CD4-positive, alpha-beta T cell treated with Interleukin-17A for 1 hour (primary cell): ENCODE measurements at regions not wholly inside any gene's neighbourhood (a gene's known extent, or its start where the extent isn't known, plus 50 kb on each side); places are given as distances from the start of the nearest gene placed in this dataset.

Experiments
- DNase-seq: peaks from one replicate; pipeline ENCODE4 v3.0.0-alpha.2; 2020

DNA sequence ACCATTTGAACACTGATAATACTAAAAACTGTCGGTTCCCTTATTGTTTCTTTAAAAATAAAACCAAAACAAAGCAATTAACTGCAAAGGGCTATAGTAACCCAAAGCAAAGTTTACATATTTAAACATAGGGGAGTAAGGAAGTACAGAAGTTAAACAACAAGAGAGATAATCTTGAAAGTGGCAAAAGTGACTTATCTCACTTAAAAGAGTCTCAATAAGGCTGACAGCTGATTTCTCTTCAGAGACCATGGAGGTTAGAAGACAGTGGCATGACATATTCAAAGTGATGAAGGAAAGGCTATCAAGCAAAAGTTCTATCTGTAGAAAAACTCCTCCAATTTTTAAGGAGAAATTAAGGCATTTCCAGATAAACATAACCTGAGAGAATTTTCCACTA, 233.5 kb upstream of the HDAC9 start:
- DNase-seq: no peak

DNA sequence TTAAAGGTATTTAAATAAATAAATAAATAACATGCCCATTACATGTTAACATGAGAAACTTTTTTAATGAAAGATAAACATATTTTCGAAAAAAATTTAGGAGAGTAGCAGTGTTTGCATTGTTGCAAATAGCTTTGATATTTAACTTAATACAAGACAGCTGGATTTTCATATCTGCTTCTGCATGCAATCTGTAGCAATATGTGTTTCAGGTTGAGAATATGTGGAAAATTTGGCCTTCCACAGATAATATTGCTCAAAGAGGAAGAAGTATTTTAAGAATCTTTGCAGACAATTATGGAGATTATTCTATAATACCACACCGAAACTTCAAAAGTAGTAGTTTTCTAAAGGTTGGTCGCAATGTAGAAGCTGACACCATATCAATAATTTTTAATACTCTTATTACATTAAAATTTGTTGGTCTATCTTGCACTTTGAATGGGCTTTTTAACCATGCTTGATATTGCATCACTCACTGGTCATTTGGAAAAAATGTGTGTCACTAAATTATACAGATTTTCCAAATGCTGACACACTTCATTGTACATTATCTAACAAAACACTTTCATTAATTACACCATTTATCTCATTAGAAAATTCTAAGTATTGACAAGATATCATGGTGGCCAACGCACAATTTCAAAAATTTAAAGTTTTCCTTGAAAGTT, 229.8 kb upstream of the HDAC9 start:
- DNase-seq: no peak

DNA sequence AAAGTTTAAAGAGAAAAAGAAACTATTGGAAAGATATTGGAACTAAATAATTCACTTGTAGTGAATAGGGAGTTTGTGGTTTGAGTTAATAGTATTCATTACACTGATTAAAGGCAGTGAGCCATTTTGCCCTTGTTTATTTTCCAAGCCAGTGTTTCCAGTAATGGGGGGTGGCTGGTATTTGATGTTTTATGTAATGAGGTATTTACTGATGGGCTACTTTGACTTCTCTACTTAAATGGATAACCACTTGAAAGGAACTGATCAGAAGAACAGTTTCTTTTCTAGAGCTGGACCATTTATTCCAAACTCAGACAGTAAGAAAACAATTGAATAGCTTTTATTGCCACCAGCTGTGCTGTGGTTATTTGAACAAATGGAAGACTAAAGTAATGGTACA, 227.0 kb upstream of the HDAC9 start:
- DNase-seq: no peak

DNA sequence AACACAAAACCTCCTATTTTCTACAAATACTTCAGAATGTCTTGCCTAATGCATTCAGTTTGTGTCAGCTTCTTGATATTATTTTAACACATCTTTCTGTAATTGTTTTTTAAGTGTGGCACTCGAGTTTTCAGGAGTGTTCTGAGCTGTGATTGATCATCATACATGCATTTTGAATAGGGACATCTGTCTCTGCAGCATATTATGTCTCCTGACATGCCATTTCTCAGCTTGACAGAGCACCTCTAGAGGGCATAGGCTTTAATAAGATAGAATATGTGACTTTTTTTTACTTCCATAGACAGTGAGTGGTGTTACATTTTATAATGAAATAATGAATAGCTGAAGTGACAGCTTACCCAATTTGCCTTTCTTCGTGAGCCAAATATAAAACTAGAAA, 219.2 kb upstream of the HDAC9 start:
- no peak for DNase-seq

GRCh38 chr7:18278316-18278715, 217.2 kb upstream of the HDAC9 start:
- DNase-seq: no peak

DNA sequence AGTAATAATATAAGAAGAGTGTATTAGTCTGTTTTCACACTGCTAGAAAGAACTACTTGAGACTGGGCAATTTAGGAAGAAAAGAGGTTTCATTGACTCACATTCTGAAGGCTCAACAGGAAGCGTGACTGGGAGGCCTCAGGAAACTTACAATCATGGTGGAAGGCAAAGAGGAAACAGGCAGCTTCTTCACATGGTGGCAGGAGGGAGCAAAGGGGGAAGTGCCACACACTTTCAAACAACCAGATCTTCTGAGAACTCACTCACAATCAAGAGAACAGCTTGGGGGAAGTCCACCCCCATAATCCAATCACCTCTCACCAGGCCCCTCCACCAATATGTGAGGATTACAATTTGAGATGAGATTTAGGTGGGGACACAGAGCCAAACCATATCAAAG, 212.5 kb upstream of the HDAC9 start:
- no peak for DNase-seq

GRCh38 chr7:18287482-18287881, 208.1 kb upstream of the HDAC9 start:
- no peak for DNase-seq

DNA sequence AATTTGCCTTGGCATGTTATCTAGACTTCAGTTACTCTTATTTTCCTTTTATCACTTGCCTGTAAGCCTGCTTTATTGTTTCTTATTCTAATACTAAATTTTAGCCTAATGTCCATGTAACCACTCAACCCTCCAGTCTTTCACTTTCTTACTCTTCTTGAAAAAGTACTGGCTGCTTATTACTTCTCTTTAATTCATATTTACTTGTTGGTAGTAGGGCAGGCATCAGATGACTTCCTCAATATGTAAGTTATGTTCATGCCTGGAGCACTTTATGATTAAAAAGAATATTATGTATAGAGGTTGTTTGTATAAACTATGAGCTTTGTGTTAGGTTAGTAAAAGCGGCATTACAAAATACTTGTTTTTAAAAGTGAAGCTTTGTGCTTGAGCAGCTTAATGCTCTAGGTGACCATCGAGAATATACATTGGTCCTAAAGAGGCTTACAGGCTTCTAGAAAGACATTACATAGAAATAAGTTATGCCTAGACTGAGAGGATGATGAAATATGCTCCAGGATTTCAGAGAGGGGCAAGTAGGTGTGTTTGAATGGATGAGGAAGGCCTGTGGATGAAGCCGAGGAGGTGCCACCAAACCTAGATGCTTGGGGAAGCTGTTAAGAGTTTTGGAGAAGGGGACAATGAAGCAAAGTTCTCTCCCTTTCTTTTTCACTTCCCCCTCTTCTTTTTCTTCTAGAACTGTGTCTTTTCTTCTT, 207.1 kb upstream of the HDAC9 start:
- DNase-seq: no peak

- DNase-seq: no peak
These were observed 205.8 kb upstream of the HDAC9 start for GRCh38 chr7:18289788-18290187.

DNA sequence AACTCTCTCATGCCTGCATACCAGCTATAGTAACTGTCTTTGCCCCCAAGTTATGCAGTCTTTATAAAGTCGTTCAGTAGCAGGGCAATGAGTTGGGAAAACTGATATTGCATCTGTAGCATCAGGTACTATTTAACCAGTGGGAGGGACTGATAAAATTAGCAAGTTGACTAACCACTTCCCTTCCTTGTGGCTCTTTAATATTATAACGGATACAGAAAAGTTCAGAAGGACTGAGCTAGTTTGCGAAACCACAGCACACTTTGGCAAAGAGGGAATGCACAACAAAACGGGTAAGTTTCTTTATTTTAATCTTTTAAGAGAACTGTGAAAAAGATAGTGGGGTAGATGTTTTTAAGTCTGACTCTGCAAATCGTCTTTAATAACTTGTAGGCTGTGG, 205.3 kb upstream of the HDAC9 start:
- peak; percentile 39 for DNase-seq

- DNase-seq: no peak
These were observed 204.7 kb upstream of the HDAC9 start for GRCh38 chr7:18290865-18291264.

GRCh38 chr7:18292584-18292983, 203.0 kb upstream of the HDAC9 start:
- no peak for DNase-seq

GRCh38 chr7:18293759-18294158, 201.8 kb upstream of the HDAC9 start:
- DNase-seq: no peak

GRCh38 chr7:18294411-18294810, 201.1 kb upstream of the HDAC9 start:
- no peak for DNase-seq

GRCh38 chr7:18295781-18296423, 199.6 kb upstream of the HDAC9 start:
- DNase-seq: no peak

DNA sequence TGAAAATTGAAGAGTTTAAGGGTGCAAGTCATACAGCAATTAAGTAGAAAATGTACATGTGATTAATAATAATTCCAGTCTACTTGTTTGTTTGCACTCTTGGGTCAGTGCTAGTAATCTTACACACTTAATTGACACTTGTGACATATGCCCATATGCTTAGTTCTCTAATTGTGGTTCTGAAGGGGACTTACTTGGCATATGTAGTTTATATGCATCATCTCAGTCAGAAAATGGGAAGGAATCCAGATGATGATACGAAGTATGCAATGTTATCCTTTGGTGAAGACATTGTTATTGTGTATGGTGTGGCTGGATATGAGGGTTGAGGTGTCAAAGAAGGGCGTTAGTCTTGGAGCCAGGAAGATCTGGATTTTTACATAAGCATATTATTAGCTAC, 193.5 kb upstream of the HDAC9 start:
- DNase-seq: no peak

- DNase-seq: no peak
These were observed 189.7 kb upstream of the HDAC9 start for GRCh38 chr7:18305866-18306265.

GRCh38 chr7:18306696-18307095, 188.9 kb upstream of the HDAC9 start:
- DNase-seq: no peak

GRCh38 chr7:18308938-18309337, 186.6 kb upstream of the HDAC9 start:
- DNase-seq: no peak

DNA sequence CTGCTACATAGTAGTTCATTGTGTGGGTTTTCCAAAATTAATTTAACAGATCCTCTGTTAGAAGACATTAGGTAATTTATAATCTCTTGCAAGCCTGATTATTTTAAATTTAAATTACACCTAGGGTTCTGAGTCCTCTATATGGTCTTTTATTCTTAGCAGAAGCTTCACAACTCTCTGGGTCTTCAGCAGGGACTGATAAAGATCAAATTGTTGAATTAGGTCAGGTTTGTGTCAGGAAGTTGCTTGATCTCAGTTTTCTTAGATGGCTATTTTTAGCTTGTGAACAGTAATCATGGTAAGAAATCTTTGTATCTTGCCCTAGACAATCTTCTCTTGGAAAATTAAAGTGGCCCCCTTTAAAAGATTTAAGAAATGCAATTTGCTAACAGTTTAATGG, 183.1 kb upstream of the HDAC9 start:
- no peak for DNase-seq

GRCh38 chr7:18313965-18314364, 181.6 kb upstream of the HDAC9 start:
- DNase-seq: no peak

DNA sequence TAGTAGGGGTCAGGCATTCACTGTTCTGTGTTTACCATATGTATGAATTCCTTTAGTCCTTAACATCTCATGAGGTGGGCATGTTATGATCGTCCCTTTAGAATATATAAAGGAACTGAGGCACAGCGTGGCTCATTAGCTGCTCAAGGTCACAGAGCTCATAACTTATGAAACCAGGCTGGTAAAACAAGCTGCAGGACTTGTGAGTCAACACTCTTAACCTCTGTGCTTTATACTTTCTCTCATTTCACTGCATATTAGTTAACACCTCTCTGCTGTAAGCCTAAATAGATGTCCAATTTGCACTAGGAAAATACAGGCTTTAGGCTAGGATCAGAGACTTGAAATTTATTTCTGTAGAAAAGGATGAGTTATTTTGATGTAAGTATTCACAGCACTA, 180.3 kb upstream of the HDAC9 start:
- DNase-seq: no peak

DNA sequence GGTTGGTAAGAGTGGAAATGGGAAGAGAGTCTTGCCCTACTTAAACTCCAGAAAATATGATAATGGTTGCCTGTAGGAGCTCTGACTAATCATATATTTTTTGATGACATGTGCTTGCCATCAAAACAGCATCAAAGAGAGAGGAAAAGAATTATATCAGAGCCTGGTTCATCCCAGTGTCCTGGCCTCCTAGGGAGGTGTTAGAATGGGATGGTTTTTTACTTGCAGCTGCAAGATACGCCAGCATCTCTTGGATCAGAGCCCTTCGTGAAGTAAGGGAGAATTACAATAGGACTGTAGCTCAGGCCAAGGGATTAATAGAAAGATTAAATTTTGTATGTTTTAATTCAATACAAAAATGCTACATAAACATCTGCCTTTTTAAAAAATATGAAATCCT, 177.6 kb upstream of the HDAC9 start:
- no peak for DNase-seq

DNA sequence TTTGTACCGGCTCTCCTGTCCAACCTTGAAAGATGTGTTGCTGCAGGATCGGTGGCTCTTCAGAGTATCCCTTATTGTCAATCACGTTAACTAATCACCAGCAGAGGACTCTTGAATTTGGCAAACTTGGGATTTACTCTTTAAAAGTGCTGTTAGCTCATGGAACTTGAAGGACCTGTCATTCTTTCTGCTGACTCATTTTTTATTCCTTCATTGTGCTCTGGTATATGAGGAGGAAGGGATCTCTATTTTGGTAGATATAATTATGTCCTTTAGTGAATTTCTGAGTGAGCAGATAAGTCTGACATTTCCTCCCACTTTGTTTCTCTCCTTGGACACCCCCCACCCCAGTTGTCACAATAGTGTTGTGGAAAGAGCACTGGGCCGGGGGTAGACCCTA, 175.1 kb upstream of the HDAC9 start:
- no peak for DNase-seq
